ENCODE measurements at regions not wholly inside any gene's neighbourhood (a gene's known extent, or its start where the extent isn't known, plus 50 kb on each side); places are given as distances from the start of the nearest gene placed in this dataset.

GRCh38 chr3:22159004-22159695 lies 408.1 kb upstream of the ZNF385D start:
- TF ChIP-seq, protein P1, sequence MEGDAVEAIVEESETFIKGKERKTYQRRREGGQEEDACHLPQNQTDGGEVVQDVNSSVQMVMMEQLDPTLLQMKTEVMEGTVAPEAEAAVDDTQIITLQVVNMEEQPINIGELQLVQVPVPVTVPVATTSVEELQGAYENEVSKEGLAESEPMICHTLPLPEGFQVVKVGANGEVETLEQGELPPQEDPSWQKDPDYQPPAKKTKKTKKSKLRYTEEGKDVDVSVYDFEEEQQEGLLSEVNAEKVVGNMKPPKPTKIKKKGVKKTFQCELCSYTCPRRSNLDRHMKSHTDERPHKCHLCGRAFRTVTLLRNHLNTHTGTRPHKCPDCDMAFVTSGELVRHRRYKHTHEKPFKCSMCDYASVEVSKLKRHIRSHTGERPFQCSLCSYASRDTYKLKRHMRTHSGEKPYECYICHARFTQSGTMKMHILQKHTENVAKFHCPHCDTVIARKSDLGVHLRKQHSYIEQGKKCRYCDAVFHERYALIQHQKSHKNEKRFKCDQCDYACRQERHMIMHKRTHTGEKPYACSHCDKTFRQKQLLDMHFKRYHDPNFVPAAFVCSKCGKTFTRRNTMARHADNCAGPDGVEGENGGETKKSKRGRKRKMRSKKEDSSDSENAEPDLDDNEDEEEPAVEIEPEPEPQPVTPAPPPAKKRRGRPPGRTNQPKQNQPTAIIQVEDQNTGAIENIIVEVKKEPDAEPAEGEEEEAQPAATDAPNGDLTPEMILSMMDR (IDR thresholded peaks at IDR 0.05; ENCODE audit: insufficient read depth, low read length, poor library complexity, severe bottlenecking): no peak
- no peak for TF ChIP-seq EZH2phosphoT487 (conservative IDR thresholded peaks at IDR 0.05; ENCODE audit: low read length)
